GM18867 (cell line): ENCODE measurements at regions not wholly inside any gene's neighbourhood (a gene's known extent, or its start where the extent isn't known, plus 50 kb on each side); places are given as distances from the start of the nearest gene placed in this dataset.

ENCODE experiments used
- ATAC-seq: cut with Tn5 transposase; IDR thresholded peaks from one replicate; pipeline ENCODE4 v1.9.1; 2021; ENCODE audit warnings: mild to moderate bottlenecking, moderate library complexity; ENCODE audit not compliant: unreplicated experiment

DNA sequence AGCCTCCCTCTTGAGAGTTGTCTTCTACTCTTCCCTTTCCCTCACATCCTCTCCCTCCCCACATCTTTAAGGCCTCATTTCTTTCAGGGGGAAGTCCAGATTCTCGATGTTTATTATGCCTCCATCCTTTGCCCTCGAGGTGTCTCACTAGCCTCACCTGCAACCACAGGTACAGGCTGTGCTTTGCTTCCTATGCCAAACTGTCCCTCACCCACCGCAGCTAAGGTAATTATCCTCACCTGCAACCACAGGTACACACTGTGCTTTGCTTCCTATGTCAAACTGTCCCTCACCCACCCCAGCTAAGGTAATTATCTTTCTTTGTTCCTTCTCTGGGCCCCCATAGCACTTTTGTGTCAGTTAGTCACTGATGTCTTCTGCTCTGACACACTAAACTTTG, 328.1 kb upstream of the SNX7 start:
- no peak for ATAC-seq

DNA sequence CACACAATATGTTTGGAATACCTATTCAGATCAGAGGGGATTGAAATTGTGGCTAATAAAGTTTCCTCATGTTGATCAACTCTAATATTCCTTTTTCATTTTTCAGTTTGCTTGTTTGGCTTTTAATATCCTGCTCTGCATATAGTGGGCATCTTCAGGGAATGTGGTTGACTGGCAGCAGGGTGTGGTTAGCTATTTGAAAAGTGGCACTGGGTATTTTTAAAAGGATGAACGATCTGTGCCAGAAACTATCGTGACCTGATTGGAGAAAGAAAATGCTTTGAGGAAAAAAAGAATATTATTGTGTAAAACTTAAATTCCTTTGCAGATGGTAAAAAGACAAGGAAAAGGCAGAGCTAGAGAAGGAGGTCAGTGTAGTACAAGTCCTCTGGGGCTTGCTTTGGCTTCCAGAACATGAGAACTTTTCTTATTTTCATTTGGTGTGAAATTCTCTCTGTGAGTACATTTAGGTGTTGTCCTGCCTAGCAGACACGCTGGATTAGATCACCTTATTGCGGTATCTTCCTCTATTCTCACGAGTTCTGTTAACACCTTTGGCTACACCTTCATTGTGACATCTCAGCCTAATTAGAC, 329.7 kb upstream of the SNX7 start:
- no peak for ATAC-seq

- no peak for ATAC-seq
These were observed 330.3 kb upstream of the SNX7 start for GRCh38 chr1:98331243-98331642.

GRCh38 chr1:98330224-98330623, 331.3 kb upstream of the SNX7 start:
- no peak for ATAC-seq

GRCh38 chr1:98328855-98329254, 332.7 kb upstream of the SNX7 start:
- no peak for ATAC-seq

GRCh38 chr1:98327220-98327861, 334.2 kb upstream of the SNX7 start:
- ATAC-seq, result no peak

DNA sequence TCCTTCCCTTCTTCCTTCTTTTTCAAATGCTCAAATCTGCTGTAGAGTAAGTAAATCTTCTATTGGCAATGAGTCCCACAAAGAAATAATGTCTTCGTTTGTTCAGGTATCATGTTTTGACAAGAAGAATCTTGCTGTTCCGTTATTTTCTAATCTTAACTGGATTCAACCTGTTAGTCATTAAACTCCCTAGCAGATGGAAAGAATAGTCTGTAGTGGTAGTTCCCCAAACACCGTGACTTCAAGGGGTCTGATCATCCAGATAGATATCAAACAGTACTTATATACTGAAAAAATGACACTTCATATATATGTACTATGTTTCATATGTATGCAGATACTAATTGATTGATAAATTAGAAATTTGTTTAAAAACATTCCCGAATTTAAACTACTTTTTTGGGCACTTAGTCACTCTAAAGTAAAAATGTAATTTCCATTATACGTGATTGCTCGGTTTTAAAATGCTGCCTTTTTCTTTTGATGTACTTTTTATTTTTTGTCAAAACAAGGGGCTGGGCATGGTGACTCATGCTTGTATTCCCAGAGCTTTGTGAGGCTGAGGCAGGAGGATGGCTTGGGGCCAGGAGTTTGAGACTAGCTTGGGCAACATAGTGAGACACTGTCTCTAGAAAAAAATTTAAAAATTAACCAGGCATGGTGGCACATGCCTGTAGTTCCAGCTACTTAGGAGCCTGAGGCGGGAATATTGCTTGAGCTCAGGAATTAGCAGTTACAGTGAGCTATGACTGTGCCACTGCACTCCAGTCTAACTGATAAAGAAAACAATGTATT, 335.7 kb upstream of the SNX7 start:
- ATAC-seq, result no peak

- ATAC-seq, result no peak
These were observed 337.6 kb upstream of the SNX7 start for GRCh38 chr1:98323906-98324358.

DNA sequence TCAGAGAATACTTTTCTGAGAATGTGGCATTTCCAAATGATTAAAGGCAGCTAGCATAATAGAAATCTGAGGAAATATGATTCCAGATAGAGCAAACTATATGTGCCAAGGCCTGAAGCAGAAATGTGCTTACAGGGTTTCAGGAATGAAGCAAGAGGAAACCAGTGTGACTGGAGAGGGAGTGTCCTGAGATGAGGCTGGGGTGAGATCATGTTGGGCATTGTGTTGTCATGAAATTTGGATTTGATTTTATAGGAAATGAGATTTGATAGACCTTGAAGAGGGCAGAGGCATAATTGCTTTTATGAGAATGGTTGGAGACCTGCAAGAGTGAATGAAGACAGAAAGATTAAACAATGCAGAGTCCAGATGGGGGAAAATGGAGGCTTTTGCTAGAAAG, 338.1 kb upstream of the SNX7 start:
- no peak for ATAC-seq

GRCh38 chr1:98322966-98323365, 338.6 kb upstream of the SNX7 start:
- ATAC-seq, result no peak

- no peak for ATAC-seq
These were observed 339.4 kb upstream of the SNX7 start for GRCh38 chr1:98322086-98322485.

- no peak for ATAC-seq
These were observed 340.3 kb upstream of the SNX7 start for GRCh38 chr1:98321191-98321590.

DNA sequence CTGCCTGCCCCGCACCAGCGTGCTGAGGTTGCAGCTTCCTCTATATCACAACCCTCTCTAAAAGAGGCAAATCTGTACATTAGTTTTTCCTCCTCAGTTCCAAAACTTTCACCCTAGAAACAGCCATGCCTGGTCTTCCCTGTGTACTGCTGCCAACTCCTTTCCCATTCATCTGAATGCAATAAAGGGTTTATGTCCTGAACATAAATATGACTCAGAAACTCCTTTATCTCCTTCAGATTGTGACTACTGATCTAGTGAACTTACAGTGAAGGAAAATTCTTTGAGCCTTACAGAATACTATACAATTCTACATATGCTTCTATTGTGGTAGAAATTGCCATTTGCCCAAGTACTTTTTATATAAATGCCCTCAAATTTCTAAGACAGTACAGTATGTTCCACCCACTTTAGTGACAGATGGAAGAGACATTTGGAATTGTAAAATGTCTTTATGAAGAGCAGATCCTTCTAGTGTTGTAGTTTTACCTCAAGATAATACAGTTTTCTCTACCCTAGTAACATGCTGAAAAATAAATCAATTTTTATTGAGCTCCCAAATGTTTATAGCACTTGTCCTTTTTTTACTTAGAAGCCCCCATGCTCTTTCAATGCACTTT, 345.1 kb upstream of the SNX7 start:
- ATAC-seq, result no peak

DNA sequence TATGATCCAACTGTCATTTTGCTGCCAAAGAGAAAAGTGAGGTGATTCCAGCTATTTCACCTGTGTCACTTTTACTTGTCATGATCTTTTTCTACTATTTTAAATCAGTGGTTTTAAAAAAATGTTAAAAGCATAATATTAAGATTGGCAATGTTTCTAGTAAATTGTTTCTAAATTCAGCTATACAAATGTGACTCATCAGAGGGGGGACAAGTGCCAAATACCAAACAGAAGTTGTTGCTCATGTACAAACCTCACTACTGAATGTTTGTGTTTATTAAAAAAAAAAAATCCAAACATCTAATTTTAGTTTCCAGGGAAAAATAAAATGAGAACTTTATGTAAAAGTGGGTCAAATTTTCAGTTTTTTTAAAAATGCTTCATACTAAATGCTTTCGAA, 346.2 kb upstream of the SNX7 start:
- no peak for ATAC-seq

DNA sequence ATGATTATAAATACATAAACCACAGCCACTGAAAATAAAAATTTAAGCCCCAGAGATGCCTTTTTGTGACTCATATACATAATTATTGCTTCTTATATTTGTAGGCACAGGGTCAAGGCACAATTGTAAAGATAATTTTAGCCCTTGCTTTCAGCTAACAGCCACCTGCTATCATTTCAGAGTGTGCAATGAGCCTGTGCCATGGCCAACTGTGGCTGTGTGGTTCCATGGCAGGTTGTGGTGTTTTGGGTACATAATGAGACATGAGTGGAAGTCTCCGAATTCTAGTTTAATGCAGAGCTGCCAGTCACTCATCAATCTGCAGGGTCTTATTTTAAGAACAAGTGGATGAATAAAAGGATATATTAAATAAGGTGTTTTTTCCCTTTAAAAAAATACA, 346.9 kb upstream of the SNX7 start:
- no peak for ATAC-seq

- ATAC-seq, result no peak
These were observed 354.9 kb upstream of the SNX7 start for GRCh38 chr1:98306517-98307089.

DNA sequence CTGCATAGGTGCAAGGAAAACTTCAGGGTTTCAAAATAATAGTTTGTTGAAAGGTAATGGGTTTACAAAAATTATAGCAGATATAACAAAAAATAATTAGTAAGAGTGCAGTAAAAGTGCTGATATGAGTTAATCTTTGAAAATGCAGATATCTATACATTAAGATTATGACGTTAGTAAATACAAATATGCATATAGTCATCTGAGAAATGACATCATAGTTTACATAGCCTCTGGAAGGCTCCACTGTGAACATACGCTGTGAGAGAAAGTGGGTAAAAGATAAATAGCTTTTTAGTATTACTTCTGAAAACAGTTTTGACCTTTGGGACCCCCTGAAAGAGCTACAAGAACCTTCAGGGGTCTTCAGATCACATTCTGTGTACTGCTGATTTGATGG, 356.2 kb upstream of the SNX7 start:
- no peak for ATAC-seq

- ATAC-seq, result no peak
These were observed 356.6 kb upstream of the SNX7 start for GRCh38 chr1:98304888-98305287.

DNA sequence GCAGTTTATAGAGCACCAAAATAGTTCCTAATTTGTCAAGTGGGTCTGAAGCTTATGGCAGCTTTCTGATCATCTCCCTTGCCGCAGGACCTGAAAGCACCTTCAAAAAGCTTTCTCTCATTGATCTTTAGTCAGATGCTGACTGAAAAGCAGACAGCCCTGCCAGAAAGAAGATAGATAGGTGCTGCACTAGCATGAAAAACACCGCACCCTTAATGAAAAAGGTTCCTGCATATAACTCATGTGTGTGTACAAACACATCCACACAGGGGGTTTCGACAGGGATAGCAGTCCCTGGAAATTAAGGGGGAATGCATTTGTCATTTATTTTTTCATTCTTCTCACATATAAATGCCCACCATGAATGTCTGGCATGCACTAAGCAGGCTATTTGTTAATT, 361.7 kb upstream of the SNX7 start:
- ATAC-seq, result no peak

DNA sequence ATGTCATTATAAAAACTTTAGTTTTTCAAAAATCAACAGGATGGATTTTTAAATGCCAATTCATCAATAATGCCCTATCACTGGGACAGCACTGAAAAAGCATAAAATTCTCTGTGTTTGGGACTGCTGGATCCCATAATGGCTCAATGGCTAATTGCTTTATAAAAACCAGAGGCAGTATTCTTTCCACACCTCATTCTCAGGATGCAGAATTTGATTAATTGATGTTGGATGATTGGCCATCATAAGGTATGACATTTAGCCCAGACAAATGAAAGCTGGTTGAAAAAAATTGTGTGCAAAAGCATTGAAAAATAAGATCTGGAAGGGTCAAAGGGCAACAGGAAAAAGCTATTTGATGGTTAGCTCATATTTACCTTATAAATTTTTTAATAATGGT, 362.2 kb upstream of the SNX7 start:
- no peak for ATAC-seq

- no peak for ATAC-seq
These were observed 363.2 kb upstream of the SNX7 start for GRCh38 chr1:98298319-98298718.
